IMR-90 (cell line): ENCODE measurements at regions not wholly inside any gene's neighbourhood (a gene's known extent, or its start where the extent isn't known, plus 50 kb on each side); places are given as distances from the start of the nearest gene placed in this dataset.

Experiments
- ATAC-seq: fragments of 200-7000 bp; cut with Tn5 transposase; 2 replicates; pipeline ENCODE4 v1.9.1; 2020; ENCODE audit warnings: low read depth, mild to moderate bottlenecking, moderate library complexity
- BruUV-seq: library from RNA; stranded (reverse); fragments of 400-500 nt; replicated peaks from 2 replicates; lab custom pipeline; 2021; lab: Mats Ljungman, UMichigan
- CTCF ChIA-PET: fragments of 300-600 bp; formaldehyde crosslinking; extraction: SDS; loops from one replicate; lab custom pipeline; 2021; ENCODE audit warnings: antibody characterized with exemption; lab: Yijun Ruan, JAX
- POLR2A ChIA-PET: fragments of 300-600 bp; sonication (Branson Sonifier 250); formaldehyde crosslinking; loops from one replicate; lab custom pipeline; 2022; ENCODE audit warnings: antibody characterized with exemption; ENCODE audit not compliant: unreplicated experiment; lab: Charles Lee
- DNase-seq: peaks from one replicate; pipeline ENCODE4 v3.0.0; 2013
- H2AFZ ChIP-seq: replicated peaks from 2 replicates; pipeline ENCODE3; 2013; ENCODE audit warnings: low read length, mild to moderate bottlenecking; ENCODE audit not compliant: poor library complexity
- H2AK5ac ChIP-seq: 2 replicates; pipeline ENCODE4 v1.6.1; 2013; ENCODE audit warnings: low read depth, low read length, inconsistent platforms
- H2AK9ac ChIP-seq: replicated peaks from 2 replicates; pipeline ENCODE3; 2013; ENCODE audit warnings: mild to moderate bottlenecking, low read depth, low read length, moderate library complexity; ENCODE audit not compliant: poor library complexity
- H2BK120ac ChIP-seq: 2 replicates; pipeline ENCODE4 v1.6.1; 2013; ENCODE audit warnings: low read depth, low read length, inconsistent platforms
- H2BK15ac ChIP-seq: 3 replicates; pipeline ENCODE4 v1.6.1; 2013; ENCODE audit warnings: low read depth, low read length, inconsistent platforms
- H2BK20ac ChIP-seq: 2 replicates; pipeline ENCODE4 v1.6.1; 2013; ENCODE audit warnings: low read depth, mild to moderate bottlenecking, inconsistent platforms, low read length, moderate library complexity
- H2BK5ac ChIP-seq: 2 replicates; pipeline ENCODE4 v1.6.1; 2013; ENCODE audit warnings: mild to moderate bottlenecking, low read depth, low read length, inconsistent platforms; ENCODE audit not compliant: poor library complexity, severe bottlenecking
- H3K14ac ChIP-seq: replicated peaks from 2 replicates; pipeline ENCODE4 v1.6.1; 2013; ENCODE audit warnings: low read depth, low read length, inconsistent platforms
- H3K18ac ChIP-seq: 2 replicates; pipeline ENCODE4 v1.6.1; 2013; ENCODE audit warnings: low read depth, low read length, control low read depth
- H3K23ac ChIP-seq: 2 replicates; pipeline ENCODE4 v1.6.1; 2013; ENCODE audit warnings: low read depth, low read length, inconsistent platforms
- H3K27ac ChIP-seq: 2 replicates; pipeline ENCODE4 v1.5.1; 2013; ENCODE audit warnings: mild to moderate bottlenecking, control low read depth, low read length; ENCODE audit not compliant: insufficient read depth
- H3K27me3 ChIP-seq: 2 replicates; pipeline ENCODE4 v1.6.1; 2013; ENCODE audit warnings: low read length; ENCODE audit not compliant: control insufficient read depth, insufficient read depth
- H3K36me3 ChIP-seq: 2 replicates; pipeline ENCODE4 v1.6.1; 2013; ENCODE audit warnings: low read length, mixed read lengths; ENCODE audit not compliant: control insufficient read depth, insufficient read depth
- H3K4ac ChIP-seq: 2 replicates; pipeline ENCODE4 v1.6.1; 2013; ENCODE audit warnings: low read depth, low read length, inconsistent platforms
- H3K4me1 ChIP-seq: 2 replicates; pipeline ENCODE4 v1.6.1; 2013; ENCODE audit warnings: low read length, mixed read lengths; ENCODE audit not compliant: control insufficient read depth, insufficient read depth
- H3K4me2 ChIP-seq: 2 replicates; pipeline ENCODE4 v1.6.1; 2013; ENCODE audit warnings: low read depth, mild to moderate bottlenecking, control low read depth, low read length, moderate library complexity
- H3K4me3 ChIP-seq: 2 replicates; pipeline ENCODE4 v1.5.1; 2013; ENCODE audit warnings: low read depth, mild to moderate bottlenecking, control low read depth, low read length, moderate library complexity; ENCODE audit not compliant: insufficient read depth
- H3K56ac ChIP-seq: 2 replicates; pipeline ENCODE4 v1.6.1; 2013; ENCODE audit warnings: low read length, inconsistent platforms; ENCODE audit not compliant: insufficient read depth; ENCODE audit errors: extremely low read depth
- H3K79me1 ChIP-seq, 2 experiments: 2 replicates each; pipeline ENCODE4 v1.6.1; 2013; ENCODE audit warnings: low read length in 2 of 2, inconsistent platforms in 1 of 2, low read depth in 1 of 2
- H3K9ac ChIP-seq: 2 replicates; pipeline ENCODE4 v1.6.1; 2013; ENCODE audit warnings: low read depth, low read length, control low read depth
- H3K9me1 ChIP-seq: 2 replicates; pipeline ENCODE4 v1.6.1; 2013; ENCODE audit warnings: low read length, inconsistent platforms; ENCODE audit not compliant: insufficient read depth
- H3K9me3 ChIP-seq: 2 replicates; pipeline ENCODE4 v1.6.1; 2013; ENCODE audit warnings: low read length; ENCODE audit not compliant: control insufficient read depth, insufficient read depth
- H4K20me1 ChIP-seq: 2 replicates; pipeline ENCODE4 v1.6.1; 2013; ENCODE audit warnings: low read length, inconsistent platforms; ENCODE audit not compliant: insufficient read depth
- H4K5ac ChIP-seq: 2 replicates; pipeline ENCODE4 v1.6.1; 2013; ENCODE audit warnings: mild to moderate bottlenecking, low read depth, low read length, control low read depth
- H4K8ac ChIP-seq, 2 experiments: 2 replicates each; pipeline ENCODE4 v1.6.1; 2013; ENCODE audit warnings: low read depth in 2 of 2, low read length in 2 of 2, control low read depth in 1 of 2, inconsistent platforms in 1 of 2
- H4K91ac ChIP-seq: 2 replicates; pipeline ENCODE4 v1.6.1; 2013; ENCODE audit warnings: low read depth, low read length, inconsistent platforms; ENCODE audit not compliant: insufficient read depth
- BHLHE40 ChIP-seq: fragments of 150-350 bp; IDR thresholded peaks from 2 replicates; pipeline ENCODE4 v1.6.1; 2016; ENCODE audit warnings: mild to moderate bottlenecking, low read depth, low read length
- CEBPB ChIP-seq: IDR thresholded peaks from 2 replicates; pipeline ENCODE4 v1.6.1; 2012; ENCODE audit warnings: low read depth, low read length, improper control_type of control experiment
- CHD1 ChIP-seq: IDR thresholded peaks from 2 replicates; pipeline ENCODE4 v1.6.1; 2012; ENCODE audit warnings: low read depth, low read length, improper control_type of control experiment
- CTCF ChIP-seq: conservative IDR thresholded peaks from 2 replicates; pipeline ENCODE4 v1.5.1; 2012; ENCODE audit warnings: mild to moderate bottlenecking, low read depth, low read length, improper control_type of control experiment
- ELK1 ChIP-seq: fragments of 150-350 bp; IDR thresholded peaks from 2 replicates; pipeline ENCODE4 v1.6.1; 2016; ENCODE audit warnings: low read depth, mild to moderate bottlenecking, low read length, moderate library complexity, borderline replicate concordance
- FOS ChIP-seq: fragments of 150-350 bp; IDR thresholded peaks from 2 replicates; pipeline ENCODE4 v1.6.1; 2016; ENCODE audit warnings: low read depth, low read length
- MAFK ChIP-seq: IDR thresholded peaks from 2 replicates; pipeline ENCODE4 v1.6.1; 2012; ENCODE audit warnings: low read depth, low read length, improper control_type of control experiment
- MAZ ChIP-seq: IDR thresholded peaks from 2 replicates; pipeline ENCODE4 v1.6.1; 2012; ENCODE audit warnings: low read depth, mild to moderate bottlenecking, low read length, improper control_type of control experiment, moderate library complexity, borderline replicate concordance
- MXI1 ChIP-seq: IDR thresholded peaks from 2 replicates; pipeline ENCODE4 v1.6.1; 2012; ENCODE audit warnings: low read depth, mild to moderate bottlenecking, low read length, moderate library complexity, borderline replicate concordance
- NFE2L2 ChIP-seq: fragments of 150-350 bp; IDR thresholded peaks from 2 replicates; pipeline ENCODE4 v1.6.1; 2016; ENCODE audit warnings: low read depth, mild to moderate bottlenecking, low read length
- RAD21 ChIP-seq: IDR thresholded peaks from 2 replicates; pipeline ENCODE4 v1.6.1; 2012; ENCODE audit warnings: low read length, improper control_type of control experiment
- RCOR1 ChIP-seq: IDR thresholded peaks from 2 replicates; pipeline ENCODE4 v1.6.1; 2012; ENCODE audit warnings: mild to moderate bottlenecking, low read length, improper control_type of control experiment; ENCODE audit not compliant: insufficient replicate concordance
- RFX5 ChIP-seq: IDR thresholded peaks from 2 replicates; pipeline ENCODE4 v1.8.0; 2012; ENCODE audit warnings: low read depth, mild to moderate bottlenecking, low read length, moderate library complexity
- SMC3 ChIP-seq: fragments of 150-350 bp; IDR thresholded peaks from 2 replicates; pipeline ENCODE4 v1.6.1; 2016; ENCODE audit warnings: low read depth, mild to moderate bottlenecking, antibody characterized with exemption, low read length, moderate library complexity
- USF2 ChIP-seq: fragments of 150-350 bp; IDR thresholded peaks from 2 replicates; pipeline ENCODE4 v1.6.1; 2017; ENCODE audit warnings: mild to moderate bottlenecking, antibody characterized with exemption, low read length, low read depth
- WGBS, 2 experiments: methylation state at CpG; one replicate each; pipeline versions ENCODE4 v1.1.5 to v1.1.7; 2013; ENCODE audit warnings: missing lambda C conversion rate in 2 of 2; ENCODE audit not compliant: insufficient read length in 1 of 2; ENCODE audit errors: extremely low coverage in 2 of 2; 5-methylcytosine and 5-hydroxymethylcytosine counted together
- dilution Hi-C: fragments of 300-500 bp; cut with HindIII; formaldehyde crosslinking; loops from one replicate; pipeline ENCODE4 v1.14.3; 2018; ENCODE audit warnings: low sequenced_read_pairs; ENCODE audit not compliant: unreplicated experiment
- in situ Hi-C: fragments of 300-500 bp; cut with MboI; formaldehyde crosslinking; loops from 3 replicates; pipeline ENCODE4 v1.14.3; 2019; ENCODE audit warnings: low sequenced_read_pairs, inconsistent platforms, mixed read lengths
- intact Hi-C: fragments of 100-400 bp; cut with micrococcal nuclease; formaldehyde crosslinking; loops from 2 replicates; pipeline ENCODE4 v1.10.0; 2022

- TF ChIP-seq USF2 (no peak), MAZ (no peak), FOS (no peak), RCOR1 (no peak), CEBPB (no peak), BHLHE40 (no peak), SMC3 (no peak), MAFK (no peak), MXI1 (no peak), NFE2L2 (no peak), RFX5 (no peak), CTCF (no peak), ELK1 (no peak), RAD21 (no peak), CHD1 (no peak)
- H3K9me1 ChIP-seq: no peaks in the 10 kb centered on the region
- no peak overlapping the region for H3K9ac ChIP-seq
- H3K18ac ChIP-seq: no peak overlapping the region
- intact Hi-C loops: loop anchor here (1.0 to 10.0 kb wide), 3 partner anchors 89 to 347 kb away; no protein-coding TSS in a partner anchor
- H2BK5ac ChIP-seq: no peak overlapping the region
- H2BK15ac ChIP-seq: no peak overlapping the region
- ATAC-seq: no peak
- H3K14ac ChIP-seq: no peak overlapping the region
- no peak overlapping the region for H4K5ac ChIP-seq
- in situ Hi-C loops: loop anchor here (10.0 to 25.0 kb wide), 2 partner anchors 352 to 719 kb away; no protein-coding TSS in a partner anchor
- H3K27ac ChIP-seq: no peak overlapping the region
- H4K8ac ChIP-seq: no peak overlapping the region
- H2AFZ ChIP-seq: no peak overlapping the region
- dilution Hi-C loops: no loop called here
- CTCF ChIA-PET: interaction anchor here (0.7 to 1.2 kb wide), 2 partner anchors 19 to 203 kb away, joined by 3 read pairs; no protein-coding TSS in a partner anchor
- POLR2A ChIA-PET: no interaction called here
- H3K79me1 ChIP-seq: no peaks in the 10 kb centered on the region
- H2BK20ac ChIP-seq: no peak overlapping the region
- DNase-seq: no peak
- H2AK9ac ChIP-seq: no peak overlapping the region
- H4K91ac ChIP-seq: no peak overlapping the region
- BruUV-seq: no TSS peak
- H3K4me2 ChIP-seq: no peak overlapping the region
- H3K9me3 ChIP-seq: no peaks in the 10 kb centered on the region
- H2AK5ac ChIP-seq: no peak overlapping the region
- H3K56ac ChIP-seq: no peak overlapping the region
- H3K27me3 ChIP-seq: peaks cover 3% of the 10 kb centered on the region; the same call in 1 of the 2 replicates
- no peak overlapping the region for H2BK120ac ChIP-seq
- no peak overlapping the region for H3K4me3 ChIP-seq
- H3K4me1 ChIP-seq: no peaks in the 10 kb centered on the region
- H3K4ac ChIP-seq: no peak overlapping the region
- no peaks in the 10 kb centered on the region for H4K20me1 ChIP-seq
- no peaks in the 10 kb centered on the region for H3K36me3 ChIP-seq
- H3K23ac ChIP-seq: no peak overlapping the region
- 40% methylated on average over 1 of the region's 7 CpGs; no CpG with 5 or more reads in 1 of the 2 experiments for WGBS, 2 experiments
Observed at GRCh38 chr10:58063861-58064480, 203.7 kb downstream of the IPMK start.
